ENCODE measurements at regions not wholly inside any gene's neighbourhood (a gene's known extent, or its start where the extent isn't known, plus 50 kb on each side); places are given as distances from the start of the nearest gene placed in this dataset.

DNA sequence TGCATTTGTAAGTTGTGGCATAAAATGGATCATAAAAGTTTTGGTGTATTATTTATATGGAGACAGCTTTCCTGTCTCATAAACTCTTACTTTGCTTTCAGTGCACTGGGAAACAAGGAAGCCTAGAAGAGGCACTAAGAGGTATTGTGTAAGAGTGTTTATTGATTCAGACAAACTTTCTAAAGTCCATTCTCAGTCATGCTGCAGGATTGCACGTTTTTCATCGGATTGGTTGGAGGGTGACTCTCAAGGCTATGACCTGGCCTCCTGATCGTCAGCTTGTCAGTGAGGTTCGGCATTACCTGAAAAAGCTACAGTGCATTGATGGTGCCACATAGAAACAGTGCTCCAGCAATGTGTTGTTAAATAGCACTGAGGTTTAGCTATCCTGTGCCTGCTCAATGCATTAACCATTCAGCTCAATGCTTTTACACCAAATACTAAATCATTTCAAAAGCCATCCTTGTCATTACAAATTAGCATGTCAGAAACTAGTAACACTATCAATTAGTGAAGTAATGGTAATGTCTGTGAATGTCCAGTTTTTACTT lies 545.5 kb downstream of the CBLN2 start:
- TF ChIP-seq, protein P1, sequence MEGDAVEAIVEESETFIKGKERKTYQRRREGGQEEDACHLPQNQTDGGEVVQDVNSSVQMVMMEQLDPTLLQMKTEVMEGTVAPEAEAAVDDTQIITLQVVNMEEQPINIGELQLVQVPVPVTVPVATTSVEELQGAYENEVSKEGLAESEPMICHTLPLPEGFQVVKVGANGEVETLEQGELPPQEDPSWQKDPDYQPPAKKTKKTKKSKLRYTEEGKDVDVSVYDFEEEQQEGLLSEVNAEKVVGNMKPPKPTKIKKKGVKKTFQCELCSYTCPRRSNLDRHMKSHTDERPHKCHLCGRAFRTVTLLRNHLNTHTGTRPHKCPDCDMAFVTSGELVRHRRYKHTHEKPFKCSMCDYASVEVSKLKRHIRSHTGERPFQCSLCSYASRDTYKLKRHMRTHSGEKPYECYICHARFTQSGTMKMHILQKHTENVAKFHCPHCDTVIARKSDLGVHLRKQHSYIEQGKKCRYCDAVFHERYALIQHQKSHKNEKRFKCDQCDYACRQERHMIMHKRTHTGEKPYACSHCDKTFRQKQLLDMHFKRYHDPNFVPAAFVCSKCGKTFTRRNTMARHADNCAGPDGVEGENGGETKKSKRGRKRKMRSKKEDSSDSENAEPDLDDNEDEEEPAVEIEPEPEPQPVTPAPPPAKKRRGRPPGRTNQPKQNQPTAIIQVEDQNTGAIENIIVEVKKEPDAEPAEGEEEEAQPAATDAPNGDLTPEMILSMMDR (IDR thresholded peaks at IDR 0.05), result no peak
- Mint-ChIP-seq H3K4me1 (ENCODE audit: low read depth) (no peaks in the 10 kb centered on the region), H3K9me3 (peaks cover 25% of the 10 kb centered on the region), H3K4me3 (no peak overlapping the region), H3K27me3 (ENCODE audit: insufficient read depth) (no peaks in the 10 kb centered on the region), H3K27ac (no peak overlapping the region), H3K36me3 (ENCODE audit: low read depth) (no peaks in the 10 kb centered on the region)
- no peak for DNase-seq

DNA sequence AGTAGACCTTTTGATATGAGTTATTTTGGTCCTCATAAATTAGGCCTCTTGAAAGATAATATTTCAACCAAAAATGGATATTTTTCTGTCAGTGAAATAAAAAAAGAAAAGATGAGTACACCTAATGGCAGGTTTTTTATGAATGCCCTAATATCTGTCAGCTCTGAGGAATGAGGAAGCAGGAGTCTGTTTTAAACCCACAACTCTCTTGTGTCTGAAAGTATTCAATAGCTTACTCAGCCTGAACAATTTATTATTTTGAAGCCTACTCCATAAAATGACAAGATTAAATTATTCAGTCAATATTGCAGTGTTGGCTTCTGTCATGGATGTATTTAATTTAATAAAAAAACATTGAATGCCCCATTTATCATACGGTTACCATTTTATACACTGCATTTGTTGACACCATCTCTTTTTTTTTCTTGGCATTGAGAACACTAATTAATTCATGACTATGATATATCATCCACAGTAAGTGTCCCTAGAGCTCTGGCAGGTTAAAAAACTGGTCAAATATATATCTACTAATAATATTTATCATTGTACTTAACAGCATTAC lies 548.2 kb downstream of the CBLN2 start:
- H3K4me3 Mint-ChIP-seq, result no peak overlapping the region
- no peaks in the 10 kb centered on the region for H3K36me3 Mint-ChIP-seq (ENCODE audit: low read depth)
- no peaks in the 10 kb centered on the region for H3K4me1 Mint-ChIP-seq (ENCODE audit: low read depth)
- TF ChIP-seq, protein P1 (IDR thresholded peaks at IDR 0.05), result no peak
- H3K9me3 Mint-ChIP-seq, result peaks cover 28% of the 10 kb centered on the region
- H3K27me3 Mint-ChIP-seq (ENCODE audit: insufficient read depth), result no peaks in the 10 kb centered on the region
- no peak overlapping the region for H3K27ac Mint-ChIP-seq
- no peak for DNase-seq

DNA sequence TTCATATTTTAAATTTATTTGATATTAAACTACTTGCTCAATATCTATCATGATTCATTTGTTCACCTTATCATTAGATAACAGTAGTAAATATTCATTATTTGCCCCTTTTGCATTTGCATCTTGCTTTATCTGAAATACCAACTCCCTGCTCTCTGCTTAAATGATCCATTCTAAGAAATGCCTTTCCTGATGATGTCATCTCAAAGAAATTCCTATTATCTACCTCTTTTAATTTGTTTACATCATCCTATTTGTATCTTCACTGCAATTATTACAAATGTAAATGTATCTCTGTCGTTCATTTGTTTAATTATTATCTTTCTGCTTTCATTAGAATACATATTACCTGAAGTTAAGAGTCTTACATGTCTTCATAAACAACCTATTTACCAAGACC lies 549.9 kb downstream of the CBLN2 start:
- Mint-ChIP-seq H3K27ac (no peak overlapping the region), H3K27me3 (ENCODE audit: insufficient read depth) (no peaks in the 10 kb centered on the region), H3K9me3 (peaks cover 22% of the 10 kb centered on the region), H3K4me1 (ENCODE audit: low read depth) (no peaks in the 10 kb centered on the region), H3K36me3 (ENCODE audit: low read depth) (no peaks in the 10 kb centered on the region), H3K4me3 (no peak overlapping the region)
- TF ChIP-seq, protein P1 (IDR thresholded peaks at IDR 0.05), result no peak
- DNase-seq, result no peak

DNA sequence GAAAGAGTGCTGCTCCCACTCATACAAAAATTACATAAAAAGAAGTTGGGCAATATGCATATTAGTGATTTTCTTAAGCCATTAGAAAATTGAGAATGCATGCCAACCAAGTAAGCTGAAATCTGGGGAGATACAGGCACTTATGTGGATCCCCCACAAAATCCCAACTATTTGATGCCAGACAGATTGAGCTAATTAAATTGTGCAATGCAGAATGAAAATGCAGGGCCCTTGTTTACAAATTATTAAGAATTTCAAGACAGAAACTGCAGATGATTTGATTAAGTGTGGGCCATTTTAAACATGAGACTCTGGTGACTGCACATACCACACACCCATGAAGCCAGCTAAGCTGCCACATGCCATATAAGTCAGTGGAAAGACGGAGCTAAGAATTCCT lies 554.5 kb downstream of the CBLN2 start:
- no peak overlapping the region for H3K4me3 Mint-ChIP-seq
- TF ChIP-seq, protein P1 (IDR thresholded peaks at IDR 0.05), result no peak
- DNase-seq, result no peak
- no peaks in the 10 kb centered on the region for H3K4me1 Mint-ChIP-seq (ENCODE audit: low read depth)
- no peak overlapping the region for H3K27ac Mint-ChIP-seq
- H3K9me3 Mint-ChIP-seq, result peaks cover 34% of the 10 kb centered on the region
- H3K27me3 Mint-ChIP-seq (ENCODE audit: insufficient read depth), result no peaks in the 10 kb centered on the region
- H3K36me3 Mint-ChIP-seq (ENCODE audit: low read depth), result no peaks in the 10 kb centered on the region

DNA sequence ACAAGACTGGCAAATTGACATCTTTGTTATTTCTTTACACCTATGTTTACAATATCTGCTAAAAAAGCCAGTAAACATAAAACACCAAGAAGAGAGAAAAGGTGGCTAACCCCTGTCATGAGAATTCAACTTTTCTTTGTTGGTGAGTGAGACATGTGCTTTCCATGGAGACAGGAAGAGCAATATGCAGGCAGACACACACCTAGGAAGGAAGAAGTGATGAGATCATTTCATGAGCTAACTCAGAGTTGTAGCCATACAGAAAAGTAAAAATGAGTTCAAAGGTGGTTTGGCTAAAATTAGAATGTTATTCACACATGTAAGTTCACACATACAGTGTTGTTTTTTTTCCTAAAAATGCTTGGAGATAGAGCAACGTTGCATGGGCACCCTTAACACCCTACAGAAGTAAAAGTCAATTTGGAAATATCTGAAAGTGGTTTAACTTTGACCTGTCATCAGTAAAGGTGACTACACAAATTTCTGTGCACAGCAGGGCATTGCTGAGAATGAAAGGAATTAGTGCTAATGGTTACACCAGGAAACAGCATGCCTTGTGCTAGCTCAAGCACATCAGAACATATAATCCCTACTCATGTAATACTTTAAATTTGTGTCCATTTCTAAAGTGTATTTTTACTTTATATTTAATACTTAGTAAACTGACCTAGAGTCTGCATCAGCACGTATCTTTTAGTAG lies 557.6 kb downstream of the CBLN2 start:
- H3K27me3 Mint-ChIP-seq (ENCODE audit: insufficient read depth), result no peaks in the 10 kb centered on the region
- DNase-seq, result no peak
- TF ChIP-seq, protein P1 (IDR thresholded peaks at IDR 0.05), result no peak
- no peaks in the 10 kb centered on the region for H3K4me1 Mint-ChIP-seq (ENCODE audit: low read depth)
- H3K36me3 Mint-ChIP-seq (ENCODE audit: low read depth), result no peaks in the 10 kb centered on the region
- no peak overlapping the region for H3K27ac Mint-ChIP-seq
- H3K9me3 Mint-ChIP-seq, result peaks cover 44% of the 10 kb centered on the region
- no peak overlapping the region for H3K4me3 Mint-ChIP-seq
